ENCODE measurements at regions not wholly inside any gene's neighbourhood (a gene's known extent, or its start where the extent isn't known, plus 50 kb on each side); places are given as distances from the start of the nearest gene placed in this dataset.

DNA sequence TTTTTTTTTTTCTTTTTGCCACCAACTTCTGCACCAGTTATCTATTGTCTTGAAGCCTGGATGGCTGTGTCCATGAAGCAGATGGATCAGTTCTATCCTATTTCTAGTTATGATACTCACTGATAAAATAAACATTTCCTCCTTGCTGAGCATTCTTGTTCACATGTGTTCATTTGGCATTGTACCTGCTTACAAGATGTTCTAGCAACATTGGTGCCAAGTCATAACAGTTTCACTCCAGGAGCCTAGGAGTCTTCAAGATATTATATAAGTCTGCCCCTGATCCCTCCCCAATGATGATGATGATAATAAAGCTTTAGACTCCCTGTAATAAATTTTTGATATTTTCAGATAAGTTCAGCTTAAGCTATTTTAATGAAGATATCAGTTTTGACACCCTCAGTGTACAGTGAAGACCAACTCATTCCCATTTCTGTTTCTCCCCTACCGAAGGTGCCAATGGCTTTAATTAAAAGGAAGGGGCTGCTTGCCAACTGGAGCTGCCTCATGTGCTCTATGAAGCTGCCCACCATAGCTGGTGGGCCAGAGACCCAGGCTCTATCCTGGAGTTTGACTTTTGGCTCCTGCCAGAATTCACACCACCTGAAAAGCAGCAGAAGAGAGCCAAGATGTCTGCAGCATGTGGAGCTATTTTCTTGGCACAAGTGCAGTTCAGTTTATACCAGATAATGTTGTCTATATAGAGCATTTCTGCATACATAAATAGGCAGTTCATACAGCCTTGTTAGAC is 265.4 kb upstream of the TET2 start:
- H3K36me3 ChIP-seq (ENCODE audit: control insufficient read depth in 4 of 4, insufficient read depth in 4 of 4, low read length in 4 of 4), result no peaks in the 10 kb centered on the region
- ATAC-seq (ENCODE audit: insufficient read depth, low FRiP score) (no peak), DNase-seq (no peak)
- no peak overlapping the region for H3K9ac ChIP-seq (ENCODE audit: insufficient read depth in 1 of 2, low read length in 2 of 2)
- no peaks in the 10 kb centered on the region for H3K27me3 ChIP-seq (ENCODE audit: control insufficient read depth in 3 of 3, insufficient read depth in 3 of 3, low read length in 2 of 3)
- H3K4me3 ChIP-seq, result no peak overlapping the region
- H3K4me1 ChIP-seq (ENCODE audit: control insufficient read depth in 5 of 5, insufficient read depth in 5 of 5, low read length in 5 of 5), result no peaks in the 10 kb centered on the region
- no peaks in the 10 kb centered on the region for H3K9me3 ChIP-seq (ENCODE audit: control insufficient read depth in 4 of 4, insufficient read depth in 3 of 4, low read length in 3 of 4)
- WGBS, 2 donors, result 81 to 89% methylated on average over 1 of the region's 1 CpG
- TF ChIP-seq, protein P1, sequence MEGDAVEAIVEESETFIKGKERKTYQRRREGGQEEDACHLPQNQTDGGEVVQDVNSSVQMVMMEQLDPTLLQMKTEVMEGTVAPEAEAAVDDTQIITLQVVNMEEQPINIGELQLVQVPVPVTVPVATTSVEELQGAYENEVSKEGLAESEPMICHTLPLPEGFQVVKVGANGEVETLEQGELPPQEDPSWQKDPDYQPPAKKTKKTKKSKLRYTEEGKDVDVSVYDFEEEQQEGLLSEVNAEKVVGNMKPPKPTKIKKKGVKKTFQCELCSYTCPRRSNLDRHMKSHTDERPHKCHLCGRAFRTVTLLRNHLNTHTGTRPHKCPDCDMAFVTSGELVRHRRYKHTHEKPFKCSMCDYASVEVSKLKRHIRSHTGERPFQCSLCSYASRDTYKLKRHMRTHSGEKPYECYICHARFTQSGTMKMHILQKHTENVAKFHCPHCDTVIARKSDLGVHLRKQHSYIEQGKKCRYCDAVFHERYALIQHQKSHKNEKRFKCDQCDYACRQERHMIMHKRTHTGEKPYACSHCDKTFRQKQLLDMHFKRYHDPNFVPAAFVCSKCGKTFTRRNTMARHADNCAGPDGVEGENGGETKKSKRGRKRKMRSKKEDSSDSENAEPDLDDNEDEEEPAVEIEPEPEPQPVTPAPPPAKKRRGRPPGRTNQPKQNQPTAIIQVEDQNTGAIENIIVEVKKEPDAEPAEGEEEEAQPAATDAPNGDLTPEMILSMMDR (IDR thresholded peaks at IDR 0.05; ENCODE audit: control extremely low read depth, extremely low read depth), result no peak
- H3K27ac ChIP-seq (ENCODE audit: low read depth in 1 of 2, low read length in 1 of 2), result no peak overlapping the region

DNA sequence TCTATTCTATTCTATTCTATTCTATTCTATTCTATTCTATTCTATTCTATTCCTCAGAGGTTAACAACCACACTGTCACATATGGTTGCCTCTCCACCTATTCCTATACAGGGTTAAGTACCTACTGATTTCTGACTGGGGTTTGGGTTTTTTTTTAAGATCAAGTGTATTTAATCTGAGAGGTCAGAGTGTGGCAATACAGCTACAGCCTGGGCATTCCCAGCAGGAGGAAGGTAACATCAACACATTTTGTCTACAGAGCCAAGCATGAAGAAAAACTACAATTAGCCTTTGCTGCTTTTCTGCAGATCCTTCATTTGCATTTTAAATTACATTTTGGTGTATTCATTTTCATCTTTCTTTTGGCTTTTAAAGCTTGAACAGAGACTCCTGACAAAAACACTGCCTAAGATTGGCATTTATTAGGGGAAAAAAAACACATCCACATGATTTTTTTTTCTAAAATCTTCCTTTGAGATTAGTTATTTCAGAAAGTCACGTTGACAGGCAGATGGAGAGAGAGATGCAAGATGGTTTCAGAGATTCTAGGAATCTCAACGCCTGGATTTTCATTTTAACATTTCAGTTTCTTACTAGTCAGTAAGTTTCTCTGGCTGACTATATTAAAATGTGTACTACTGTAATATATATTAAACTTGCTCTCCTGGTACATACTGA is 255.9 kb upstream of the TET2 start:
- DNase-seq, result no peak
- H3K9ac ChIP-seq (ENCODE audit: insufficient read depth in 1 of 2, low read length in 2 of 2), result no peak overlapping the region
- no peaks in the 10 kb centered on the region for H3K4me1 ChIP-seq (ENCODE audit: control insufficient read depth in 5 of 5, insufficient read depth in 5 of 5, low read length in 5 of 5)
- WGBS, 2 donors, result 66 to 94% methylated on average over 2 of the region's 2 CpGs
- H3K27me3 ChIP-seq (ENCODE audit: control insufficient read depth in 3 of 3, insufficient read depth in 3 of 3, low read length in 2 of 3), result no peaks in the 10 kb centered on the region
- no peaks in the 10 kb centered on the region for H3K9me3 ChIP-seq (ENCODE audit: control insufficient read depth in 4 of 4, insufficient read depth in 3 of 4, low read length in 3 of 4)
- TF ChIP-seq, protein P1 (IDR thresholded peaks at IDR 0.05; ENCODE audit: control extremely low read depth, extremely low read depth), result no peak
- H3K4me3 ChIP-seq, result no peak overlapping the region
- H3K27ac ChIP-seq (ENCODE audit: low read depth in 1 of 2, low read length in 1 of 2), result no peak overlapping the region
- ATAC-seq (ENCODE audit: insufficient read depth, low FRiP score), result no peak
- no peaks in the 10 kb centered on the region for H3K36me3 ChIP-seq (ENCODE audit: control insufficient read depth in 4 of 4, insufficient read depth in 4 of 4, low read length in 4 of 4)

DNA sequence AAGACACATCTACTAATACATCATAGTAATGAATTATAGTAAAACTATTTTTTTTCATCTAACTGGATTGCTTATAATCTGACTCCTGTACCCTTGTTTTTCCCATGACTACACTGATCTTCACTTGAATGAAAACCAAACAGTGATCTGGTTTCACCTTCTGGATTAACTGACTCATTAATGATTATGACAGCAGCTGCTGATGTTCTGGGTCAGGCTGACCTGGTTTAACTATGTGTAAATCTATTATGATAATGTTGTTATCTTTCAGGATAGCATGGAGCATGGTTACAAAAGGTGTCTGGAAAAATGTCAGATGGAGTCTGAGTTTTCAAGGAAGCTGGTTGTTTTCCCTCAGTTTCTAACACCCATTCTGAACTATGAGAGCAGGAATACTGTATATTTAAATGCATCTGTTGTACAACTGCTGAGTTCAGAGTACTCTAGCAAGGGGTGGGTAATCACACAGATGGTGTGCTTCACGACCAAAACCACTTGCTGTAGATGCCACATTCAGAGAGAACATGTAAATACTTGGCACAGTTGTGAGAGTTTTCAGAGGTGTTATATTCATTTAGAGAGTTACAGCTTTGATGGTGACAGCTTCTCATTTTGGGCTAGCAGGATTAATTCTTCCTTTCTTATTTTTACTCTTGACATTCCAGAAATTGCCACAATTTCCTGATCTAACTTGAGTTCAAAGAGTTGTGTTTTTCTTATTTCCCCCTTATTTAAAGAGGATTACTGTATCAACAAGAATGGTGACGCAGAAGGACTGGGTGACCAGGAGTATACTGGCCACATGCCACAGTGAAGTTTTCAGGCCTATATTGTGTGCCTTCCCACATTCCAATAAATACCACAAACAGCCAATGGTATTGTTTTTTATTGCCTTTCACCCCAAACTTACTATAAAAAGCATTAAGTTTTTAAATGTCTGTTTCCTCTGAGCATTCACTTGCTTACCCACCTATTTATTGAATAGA is 249.7 kb upstream of the TET2 start:
- peaks cover 0 to 3% (median 0%) of the 10 kb centered on the region in 4 donors for H3K9me3 ChIP-seq (ENCODE audit: control insufficient read depth in 4 of 4, insufficient read depth in 3 of 4, low read length in 3 of 4)
- DNase-seq (no peak), ATAC-seq (ENCODE audit: insufficient read depth, low FRiP score) (no peak)
- no peak overlapping the region for H3K4me3 ChIP-seq
- H3K9ac ChIP-seq (ENCODE audit: insufficient read depth in 1 of 2, low read length in 2 of 2), result no peak overlapping the region
- H3K36me3 ChIP-seq (ENCODE audit: control insufficient read depth in 4 of 4, insufficient read depth in 4 of 4, low read length in 4 of 4), result no peaks in the 10 kb centered on the region
- H3K27me3 ChIP-seq (ENCODE audit: control insufficient read depth in 3 of 3, insufficient read depth in 3 of 3, low read length in 2 of 3), result no peaks in the 10 kb centered on the region
- no peak overlapping the region for H3K27ac ChIP-seq (ENCODE audit: low read depth in 1 of 2, low read length in 1 of 2)
- 46 to 74% methylated on average over 2 of the region's 2 CpGs for WGBS, 2 donors
- TF ChIP-seq, protein P1 (IDR thresholded peaks at IDR 0.05; ENCODE audit: control extremely low read depth, extremely low read depth), result no peak
- H3K4me1 ChIP-seq (ENCODE audit: control insufficient read depth in 5 of 5, insufficient read depth in 5 of 5, low read length in 5 of 5), result peaks cover 0 to 13% (median 0%) of the 10 kb centered on the region in 5 donors

Measured in lung (tissue), 11 donors.